Activated T-helper 1 cell treated with anti-CD3 and anti-CD28 coated beads, Interleukin-12 subunit alpha, Interleukin-12 subunit beta, Interleukin-2, Interleukin-4 antibody, amounts not matched to agents 30 ng/mL and 10 ng/mL and 1 ng/mL, durations not matched to agents 14 hours and 24 hours and 36 hours (primary cell): ENCODE measurements at regions not wholly inside any gene's neighbourhood (a gene's known extent, or its start where the extent isn't known, plus 50 kb on each side); places are given as distances from the start of the nearest gene placed in this dataset.

ENCODE experiments used
- DNase-seq: peaks from one replicate; pipeline ENCODE4 v3.0.0; 2021; ENCODE audit warnings: low spot score
- H3K27ac Mint-ChIP-seq: one replicate; pipeline ENCODE4 v1.8.0; 2021; ENCODE audit warnings: mild to moderate bottlenecking, mixed read lengths
- H3K27me3 Mint-ChIP-seq: one replicate; pipeline ENCODE4 v1.8.0; 2022; ENCODE audit warnings: mild to moderate bottlenecking, moderate library complexity, mixed read lengths; ENCODE audit not compliant: insufficient read depth
- H3K36me3 Mint-ChIP-seq: one replicate; pipeline ENCODE4 v1.8.0; 2021; ENCODE audit warnings: low read depth, mixed read lengths
- H3K4me1 Mint-ChIP-seq: one replicate; pipeline ENCODE4 v1.8.0; 2021; ENCODE audit warnings: low read depth, mixed read lengths
- H3K4me3 Mint-ChIP-seq: one replicate; pipeline ENCODE4 v1.8.0; 2021; ENCODE audit warnings: mild to moderate bottlenecking, moderate library complexity, mixed read lengths
- H3K9me3 Mint-ChIP-seq: one replicate; pipeline ENCODE4 v1.8.0; 2021; ENCODE audit warnings: mixed read lengths
- intact Hi-C: fragments of 100-400 bp; cut with micrococcal nuclease; formaldehyde crosslinking; loops from one replicate; pipeline ENCODE4 v1.15.1; 2024

DNA sequence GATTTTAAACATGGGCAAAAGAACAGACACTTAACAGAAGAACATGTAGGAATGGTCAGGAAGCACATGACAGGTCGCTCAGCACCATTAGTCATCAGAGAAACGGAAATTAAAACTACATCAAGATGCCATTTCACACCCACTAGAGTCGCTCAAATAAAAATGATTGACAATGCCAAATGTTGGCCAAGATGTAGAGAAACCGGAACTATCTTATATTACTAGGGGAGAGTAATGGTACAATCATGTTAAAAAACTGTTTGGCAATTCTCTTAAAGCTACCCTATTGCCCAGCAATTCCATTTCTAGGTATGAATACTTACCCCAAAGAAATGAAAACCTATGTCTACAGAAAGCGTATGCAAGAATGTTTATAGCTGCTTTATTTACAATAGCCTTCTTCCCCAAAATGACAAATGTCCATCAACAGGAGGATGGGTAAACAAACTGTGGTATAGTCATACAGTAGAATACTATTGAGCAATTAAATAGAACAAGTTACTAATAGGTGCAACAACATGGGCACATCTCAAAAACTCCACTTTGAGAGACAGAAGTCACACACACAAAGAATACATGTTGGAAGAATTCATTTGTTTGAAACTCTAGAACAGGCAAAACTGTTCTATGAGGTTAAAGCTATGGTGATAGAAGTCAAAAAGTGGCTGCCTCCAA lies 92.8 kb downstream of the ETS2 start:
- intact Hi-C loops: no loop called here
- Mint-ChIP-seq H3K27me3 (peaks cover 4% of the 10 kb centered on the region), H3K4me1 (no peaks in the 10 kb centered on the region), H3K4me3 (no peak overlapping the region), H3K27ac (no peak overlapping the region), H3K36me3 (no peaks in the 10 kb centered on the region), H3K9me3 (peaks cover 15% of the 10 kb centered on the region)
- no peak for DNase-seq

- no peak overlapping the region for H3K27ac Mint-ChIP-seq
- no peak overlapping the region for H3K4me3 Mint-ChIP-seq
- H3K36me3 Mint-ChIP-seq: no peaks in the 10 kb centered on the region
- peaks cover 13% of the 10 kb centered on the region for H3K9me3 Mint-ChIP-seq
- no peaks in the 10 kb centered on the region for H3K4me1 Mint-ChIP-seq
- DNase-seq: no peak
- intact Hi-C loops: no loop called here
- H3K27me3 Mint-ChIP-seq: peaks cover 4% of the 10 kb centered on the region
Measured at GRCh38 chr21:38897532-38898421, 92.0 kb downstream of the ETS2 start.

- no peak overlapping the region for H3K27ac Mint-ChIP-seq
- H3K4me1 Mint-ChIP-seq: no peaks in the 10 kb centered on the region
- no peak for DNase-seq
- H3K4me3 Mint-ChIP-seq: no peak overlapping the region
- intact Hi-C loops: no loop called here
- H3K36me3 Mint-ChIP-seq: no peaks in the 10 kb centered on the region
- H3K27me3 Mint-ChIP-seq: peaks cover 9% of the 10 kb centered on the region
- H3K9me3 Mint-ChIP-seq: peaks cover 9% of the 10 kb centered on the region
Measured at GRCh38 chr21:38894899-38895298, 89.2 kb downstream of the ETS2 start.

GRCh38 chr21:38888991-38889561 lies 83.3 kb downstream of the ETS2 start:
- no peak for DNase-seq
- no peak overlapping the region for H3K4me3 Mint-ChIP-seq
- H3K36me3 Mint-ChIP-seq: no peaks in the 10 kb centered on the region
- H3K4me1 Mint-ChIP-seq: no peaks in the 10 kb centered on the region
- no peak overlapping the region for H3K27ac Mint-ChIP-seq
- H3K27me3 Mint-ChIP-seq: peaks cover 5% of the 10 kb centered on the region
- intact Hi-C loops: no loop called here
- peaks cover 12% of the 10 kb centered on the region for H3K9me3 Mint-ChIP-seq

GRCh38 chr21:38887749-38888148 lies 82.0 kb downstream of the ETS2 start:
- intact Hi-C loops: no loop called here
- Mint-ChIP-seq H3K27me3 (peaks cover 5% of the 10 kb centered on the region), H3K4me3 (no peak overlapping the region), H3K36me3 (no peaks in the 10 kb centered on the region), H3K27ac (no peak overlapping the region), H3K4me1 (no peaks in the 10 kb centered on the region), H3K9me3 (peaks cover 17% of the 10 kb centered on the region)
- no peak for DNase-seq

DNA sequence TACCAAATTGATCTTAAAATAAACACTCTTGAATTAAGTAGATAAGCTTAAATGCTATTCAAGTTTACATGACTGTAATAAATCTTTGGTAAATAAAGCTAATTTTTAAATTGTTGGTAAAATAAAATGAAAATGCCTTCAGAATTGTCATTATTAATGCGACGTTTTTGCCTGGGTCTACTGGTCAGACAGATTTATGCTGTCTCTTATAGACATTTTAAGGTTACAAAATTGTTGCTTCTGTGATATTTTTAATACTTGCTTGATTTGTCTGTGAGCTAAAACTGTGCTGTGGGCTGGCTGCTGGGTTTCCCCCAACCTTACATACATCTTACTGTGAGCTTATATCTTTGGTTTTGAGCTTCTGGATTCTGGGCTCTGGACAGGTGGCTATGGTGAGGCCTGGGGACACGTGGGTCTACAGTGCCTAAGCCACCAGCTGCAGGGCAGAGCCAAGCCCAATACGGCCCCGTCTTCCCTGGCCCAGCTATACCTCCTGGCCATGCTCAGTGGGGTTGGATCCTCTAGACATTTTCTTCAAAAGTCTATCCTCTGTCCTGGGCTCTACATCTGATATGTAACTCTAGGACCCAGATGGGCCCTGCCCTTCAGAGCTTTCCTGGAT lies 81.4 kb downstream of the ETS2 start:
- H3K9me3 Mint-ChIP-seq: peaks cover 17% of the 10 kb centered on the region

DNA sequence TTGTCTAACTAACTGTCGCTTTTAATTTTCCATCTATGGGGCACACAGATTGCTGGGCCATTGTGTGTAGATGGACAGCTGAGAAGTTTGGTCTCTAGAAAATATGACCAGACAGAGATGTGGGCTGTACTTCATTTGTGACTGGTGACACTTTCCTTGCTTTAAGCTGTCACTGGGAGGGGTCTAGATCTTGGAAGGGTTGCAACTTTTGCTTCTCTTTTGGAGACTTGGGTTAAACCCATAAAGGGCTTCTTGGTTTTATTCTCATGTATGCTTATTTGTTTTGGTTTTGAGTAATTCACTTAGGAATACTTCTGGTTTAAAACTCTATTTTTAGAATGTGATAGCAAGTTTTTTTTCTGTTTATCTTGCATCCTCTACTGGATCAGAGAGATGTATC lies 80.2 kb downstream of the ETS2 start:
- Mint-ChIP-seq H3K4me3 (no peak overlapping the region), H3K36me3 (no peaks in the 10 kb centered on the region), H3K27me3 (peaks cover 8% of the 10 kb centered on the region), H3K4me1 (no peaks in the 10 kb centered on the region), H3K9me3 (peaks cover 20% of the 10 kb centered on the region), H3K27ac (no peak overlapping the region)
- DNase-seq: no peak
- intact Hi-C loops: no loop called here

More for the DNA sequence above, 81.4 kb downstream of the ETS2 start:
- no peak for DNase-seq
- Mint-ChIP-seq H3K27ac (no peak overlapping the region), H3K4me1 (no peaks in the 10 kb centered on the region), H3K27me3 (peaks cover 5% of the 10 kb centered on the region), H3K36me3 (no peaks in the 10 kb centered on the region), H3K4me3 (no peak overlapping the region)
- intact Hi-C loops: no loop called here

GRCh38 chr21:38884440-38884839 lies 78.7 kb downstream of the ETS2 start:
- H3K27me3 Mint-ChIP-seq: peaks cover 8% of the 10 kb centered on the region
- intact Hi-C loops: no loop called here
- no peak overlapping the region for H3K4me3 Mint-ChIP-seq
- H3K4me1 Mint-ChIP-seq: no peaks in the 10 kb centered on the region
- peaks cover 19% of the 10 kb centered on the region for H3K9me3 Mint-ChIP-seq
- DNase-seq: no peak
- H3K27ac Mint-ChIP-seq: no peak overlapping the region
- H3K36me3 Mint-ChIP-seq: no peaks in the 10 kb centered on the region

- peaks cover 8% of the 10 kb centered on the region for H3K27me3 Mint-ChIP-seq
- no peaks in the 10 kb centered on the region for H3K36me3 Mint-ChIP-seq
- DNase-seq: no peak
- H3K27ac Mint-ChIP-seq: no peak overlapping the region
- H3K4me1 Mint-ChIP-seq: no peaks in the 10 kb centered on the region
- H3K9me3 Mint-ChIP-seq: peaks cover 23% of the 10 kb centered on the region
- H3K4me3 Mint-ChIP-seq: no peak overlapping the region
- intact Hi-C loops: no loop called here
Measured at GRCh38 chr21:38883142-38883541, 77.4 kb downstream of the ETS2 start.

GRCh38 chr21:38881131-38881530 lies 75.4 kb downstream of the ETS2 start:
- H3K27ac Mint-ChIP-seq: no peak overlapping the region
- peaks cover under 1% of the 10 kb centered on the region for H3K4me1 Mint-ChIP-seq
- no peak for DNase-seq
- peaks cover 8% of the 10 kb centered on the region for H3K27me3 Mint-ChIP-seq
- intact Hi-C loops: no loop called here
- H3K36me3 Mint-ChIP-seq: no peaks in the 10 kb centered on the region
- peaks cover 17% of the 10 kb centered on the region for H3K9me3 Mint-ChIP-seq
- no peak overlapping the region for H3K4me3 Mint-ChIP-seq

DNA sequence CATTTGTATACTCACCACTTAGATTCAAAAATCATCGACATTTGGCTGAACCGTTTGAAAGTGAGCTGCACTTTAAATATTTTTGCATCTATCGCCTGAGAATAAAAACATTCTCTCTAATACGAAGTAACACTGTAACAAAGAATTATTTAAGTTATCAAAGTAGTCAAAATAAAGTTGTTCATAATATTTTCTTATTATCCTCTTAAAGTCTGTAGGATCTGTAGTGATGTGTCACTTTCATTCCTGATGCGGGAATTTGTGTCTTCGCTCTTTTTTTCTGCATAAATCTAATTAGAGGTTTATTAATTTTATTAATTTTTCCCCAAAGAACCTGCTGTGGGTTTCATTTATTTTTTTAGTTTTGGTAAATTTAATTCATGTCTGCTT lies 74.8 kb downstream of the ETS2 start:
- Mint-ChIP-seq H3K9me3 (peaks cover 17% of the 10 kb centered on the region), H3K4me1 (peaks cover 4% of the 10 kb centered on the region), H3K27me3 (peaks cover 8% of the 10 kb centered on the region), H3K27ac (no peak overlapping the region), H3K4me3 (no peak overlapping the region), H3K36me3 (no peaks in the 10 kb centered on the region)
- intact Hi-C loops: no loop called here
- no peak for DNase-seq

DNA sequence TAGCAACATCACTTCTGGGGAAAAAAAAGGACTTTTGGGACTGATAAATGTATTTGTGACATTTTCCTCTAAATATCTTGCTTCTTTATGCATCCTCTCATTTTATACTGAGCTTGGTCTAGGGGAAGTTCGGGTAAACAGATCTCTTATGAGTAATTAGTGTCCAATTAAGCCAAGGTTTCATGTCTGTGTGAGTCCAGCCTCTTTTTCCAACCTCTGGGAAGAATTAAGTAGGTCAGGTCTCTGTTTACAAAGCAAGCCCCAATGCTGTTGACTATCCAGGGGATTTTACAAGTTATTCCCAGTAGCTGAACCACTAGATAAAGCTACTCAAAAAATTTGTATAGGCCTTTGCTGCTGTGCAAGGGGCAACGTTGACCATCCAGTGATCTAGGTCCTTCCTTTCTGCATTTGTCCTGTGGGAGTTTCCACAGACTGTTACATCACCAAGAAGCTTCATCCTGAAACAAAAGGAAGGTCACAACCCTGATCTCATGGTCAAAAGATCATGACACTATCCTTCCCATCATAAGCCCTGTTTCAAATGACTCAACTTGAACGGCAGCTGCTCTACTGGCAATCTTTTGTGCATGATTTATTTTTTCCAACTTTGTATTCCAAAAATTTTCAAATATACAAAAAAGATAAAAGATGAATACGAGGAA lies 74.3 kb downstream of the ETS2 start:
- Mint-ChIP-seq H3K36me3 (no peaks in the 10 kb centered on the region), H3K27ac (no peak overlapping the region), H3K4me3 (no peak overlapping the region), H3K27me3 (peaks cover 8% of the 10 kb centered on the region), H3K4me1 (peaks cover 4% of the 10 kb centered on the region), H3K9me3 (peaks cover 17% of the 10 kb centered on the region)
- intact Hi-C loops: no loop called here
- no peak for DNase-seq
